ENCODE measurements at regions not wholly inside any gene's neighbourhood (a gene's known extent, or its start where the extent isn't known, plus 50 kb on each side); places are given as distances from the start of the nearest gene placed in this dataset.
"Not testable (repeated sequence)": the region's sequence is repeated elsewhere in the genome, so short reads cannot be mapped to it uniquely, and the experiment has no call there.

- DNase-seq (ENCODE audit: low read depth): no peak
Measured at GRCh38 chr17:77821114-77821513, 137.4 kb upstream of the TNRC6C start.

- DNase-seq (ENCODE audit: low read depth): no peak
Measured at GRCh38 chr17:77822302-77823030, 136.0 kb upstream of the TNRC6C start.

GRCh38 chr17:77824102-77824779 is 134.3 kb upstream of the TNRC6C start:
- DNase-seq (ENCODE audit: low read depth): no peak

GRCh38 chr17:77824780-77825280 is 133.7 kb upstream of the TNRC6C start:
- no peak for DNase-seq (ENCODE audit: low read depth)

GRCh38 chr17:77825621-77826020 is 132.9 kb upstream of the TNRC6C start:
- DNase-seq (ENCODE audit: low read depth): no peak

GRCh38 chr17:77826132-77826873 is 132.2 kb upstream of the TNRC6C start:
- no peak for DNase-seq (ENCODE audit: low read depth)

- no peak for DNase-seq (ENCODE audit: low read depth)
Measured at GRCh38 chr17:77827039-77827438, 131.5 kb upstream of the TNRC6C start.

GRCh38 chr17:77827511-77827910 is 131.0 kb upstream of the TNRC6C start:
- DNase-seq (ENCODE audit: low read depth): no peak

GRCh38 chr17:77828749-77829539 is 129.6 kb upstream of the TNRC6C start:
- DNase-seq (ENCODE audit: low read depth): no peak

GRCh38 chr17:77829843-77830799 is 128.4 kb upstream of the TNRC6C start:
- no peak for DNase-seq (ENCODE audit: low read depth)

- DNase-seq (ENCODE audit: low read depth): no peak
Measured at GRCh38 chr17:77830816-77831473, 127.6 kb upstream of the TNRC6C start.

GRCh38 chr17:77831474-77832179 is 126.9 kb upstream of the TNRC6C start:
- no peak for DNase-seq (ENCODE audit: low read depth)

- DNase-seq (ENCODE audit: low read depth): no peak
Measured at GRCh38 chr17:77832180-77832560, 126.3 kb upstream of the TNRC6C start.

GRCh38 chr17:77833769-77834168 is 124.7 kb upstream of the TNRC6C start:
- no peak for DNase-seq (ENCODE audit: low read depth)

GRCh38 chr17:77834170-77835115 is 124.1 kb upstream of the TNRC6C start:
- DNase-seq (ENCODE audit: low read depth): peak; percentile 26

- DNase-seq (ENCODE audit: low read depth): no peak
Measured at GRCh38 chr17:77836557-77837041, 121.9 kb upstream of the TNRC6C start.

GRCh38 chr17:77837072-77837471 is 121.4 kb upstream of the TNRC6C start:
- DNase-seq (ENCODE audit: low read depth): not testable (repeated sequence)

- no peak for DNase-seq (ENCODE audit: low read depth)
Measured at GRCh38 chr17:77837917-77838316, 120.6 kb upstream of the TNRC6C start.

Measured in stimulated activated CD8-positive, alpha-beta memory T cell treated with anti-CD3 and anti-CD28 coated beads, Interleukin-15, amount 100 ng/mL, for 24 hours (primary cell).